Lung (tissue), 11 donors: ENCODE measurements at regions not wholly inside any gene's neighbourhood (a gene's known extent, or its start where the extent isn't known, plus 50 kb on each side); places are given as distances from the start of the nearest gene placed in this dataset.
A peak's percentile ranks its signal among the peaks of the same experiment; 100 is the strongest.

Experiments
- ATAC-seq: fragments of 200-7000 bp; cut with Tn5 transposase; one replicate; pipeline ENCODE4 v1.9.1; 2020; ENCODE audit warnings: moderate number of reproducible peaks; ENCODE audit not compliant: insufficient read depth, low FRiP score
- DNase-seq, 3 donors: peaks; one replicate each; pipeline ENCODE4 v3.0.0-alpha.2; 2013 to 2017
- H3K27ac ChIP-seq, 2 donors: one replicate each; pipeline ENCODE4 v1.5.1; 2013; ENCODE audit warnings: mild to moderate bottlenecking in 2 of 2, moderate library complexity in 2 of 2, control low read depth in 1 of 2, inconsistent platforms in 1 of 2, low read depth in 1 of 2, low read length in 1 of 2
- H3K27me3 ChIP-seq, 3 donors: one replicate each; pipeline ENCODE4 v1.5.1; 2013; ENCODE audit warnings: low read length in 2 of 3; ENCODE audit not compliant: control insufficient read depth in 3 of 3, insufficient read depth in 3 of 3
- H3K36me3 ChIP-seq, 4 donors: one replicate each; pipeline ENCODE4 v1.5.1; 2013; ENCODE audit warnings: low read length in 4 of 4, mild to moderate bottlenecking in 1 of 4, moderate library complexity in 1 of 4; ENCODE audit not compliant: control insufficient read depth in 4 of 4, insufficient read depth in 4 of 4
- H3K4me1 ChIP-seq, 5 donors: one replicate each; pipeline ENCODE4 v1.5.1; 2013; ENCODE audit warnings: low read length in 5 of 5, mild to moderate bottlenecking in 2 of 5, moderate library complexity in 1 of 5; ENCODE audit not compliant: control insufficient read depth in 5 of 5, insufficient read depth in 5 of 5
- H3K4me3 ChIP-seq: one replicate; pipeline ENCODE4 v1.5.1; 2013; ENCODE audit warnings: mild to moderate bottlenecking, control low read depth, moderate library complexity
- H3K9ac ChIP-seq, 2 donors: one replicate each; pipeline ENCODE4 v1.5.1; 2013; ENCODE audit warnings: low read length in 2 of 2, control low read depth in 1 of 2; ENCODE audit not compliant: insufficient read depth in 1 of 2
- H3K9me3 ChIP-seq, 4 donors: one replicate each; pipeline ENCODE4 v1.5.1; 2013; ENCODE audit warnings: low read length in 3 of 4, mild to moderate bottlenecking in 1 of 4, moderate library complexity in 1 of 4; ENCODE audit not compliant: control insufficient read depth in 4 of 4, insufficient read depth in 3 of 4
- WGBS, 2 donors: extraction: QIAGEN DNeasy Blood & Tissue Kit; methylation state at CpG; one replicate each; pipeline ENCODE4 v1.1.7; 2013; 5-methylcytosine and 5-hydroxymethylcytosine counted together
- TF ChIP-seq, protein P1 (sequence below): IDR thresholded peaks from 2 replicates; pipeline ENCODE4 v1.5.1; 2012; ENCODE audit warnings: mild to moderate bottlenecking; ENCODE audit errors: control extremely low read depth, extremely low read depth
- donor health status: control.
- donor health status: control.
- donor health status: Bipolar disorder and iron deficiency.
- donor health status: healthy.
- donor health status: DM: yes; HTN: yes; CAD: no.

DNA sequence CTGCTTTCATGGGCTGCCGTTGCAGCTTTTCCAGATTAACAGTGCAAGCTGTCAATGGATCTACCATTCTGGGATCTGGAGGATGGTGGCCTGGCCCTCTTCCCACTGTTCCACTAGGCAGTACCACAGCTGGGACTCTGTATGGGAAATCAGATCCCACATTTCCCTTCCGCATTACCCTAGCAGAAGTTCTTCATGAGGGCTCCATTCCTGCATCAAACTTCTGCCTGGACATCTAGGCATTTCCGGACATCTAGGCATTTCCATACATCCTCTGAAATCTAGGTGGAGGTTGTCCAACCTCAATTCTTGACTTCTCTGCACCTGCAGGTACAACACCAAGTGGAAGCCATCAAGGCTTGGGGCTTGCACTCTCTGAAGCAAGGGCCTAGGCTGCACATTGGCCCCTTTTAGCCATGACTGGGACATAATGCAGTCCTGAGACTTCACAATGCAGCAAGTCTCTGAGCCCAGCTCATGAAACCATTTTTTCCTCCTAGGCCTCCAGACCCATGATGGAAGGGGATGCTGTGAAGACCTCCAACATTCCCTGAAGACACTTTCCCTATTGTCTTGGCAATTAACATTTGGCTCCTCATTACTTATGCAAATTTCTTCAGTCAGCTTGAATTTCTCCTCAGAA, 863.3 kb downstream of the C12orf50 start:
- 92 to 95% methylated on average over 3 of the region's 3 CpGs for WGBS, 2 donors
- no peak overlapping the region for H3K27ac ChIP-seq
- DNase-seq (no peak), ATAC-seq (no peak)
- TF ChIP-seq, protein P1, sequence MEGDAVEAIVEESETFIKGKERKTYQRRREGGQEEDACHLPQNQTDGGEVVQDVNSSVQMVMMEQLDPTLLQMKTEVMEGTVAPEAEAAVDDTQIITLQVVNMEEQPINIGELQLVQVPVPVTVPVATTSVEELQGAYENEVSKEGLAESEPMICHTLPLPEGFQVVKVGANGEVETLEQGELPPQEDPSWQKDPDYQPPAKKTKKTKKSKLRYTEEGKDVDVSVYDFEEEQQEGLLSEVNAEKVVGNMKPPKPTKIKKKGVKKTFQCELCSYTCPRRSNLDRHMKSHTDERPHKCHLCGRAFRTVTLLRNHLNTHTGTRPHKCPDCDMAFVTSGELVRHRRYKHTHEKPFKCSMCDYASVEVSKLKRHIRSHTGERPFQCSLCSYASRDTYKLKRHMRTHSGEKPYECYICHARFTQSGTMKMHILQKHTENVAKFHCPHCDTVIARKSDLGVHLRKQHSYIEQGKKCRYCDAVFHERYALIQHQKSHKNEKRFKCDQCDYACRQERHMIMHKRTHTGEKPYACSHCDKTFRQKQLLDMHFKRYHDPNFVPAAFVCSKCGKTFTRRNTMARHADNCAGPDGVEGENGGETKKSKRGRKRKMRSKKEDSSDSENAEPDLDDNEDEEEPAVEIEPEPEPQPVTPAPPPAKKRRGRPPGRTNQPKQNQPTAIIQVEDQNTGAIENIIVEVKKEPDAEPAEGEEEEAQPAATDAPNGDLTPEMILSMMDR, result no peak
- no peaks in the 10 kb centered on the region for H3K4me1 ChIP-seq
- H3K9me3 ChIP-seq, result peaks cover 0 to 7% (median 3%) of the 10 kb centered on the region in 4 donors
- peak overlapping the region; percentile 13 for H3K4me3 ChIP-seq
- no peaks in the 10 kb centered on the region for H3K36me3 ChIP-seq
- no peak overlapping the region for H3K9ac ChIP-seq
- no peaks in the 10 kb centered on the region for H3K27me3 ChIP-seq

DNA sequence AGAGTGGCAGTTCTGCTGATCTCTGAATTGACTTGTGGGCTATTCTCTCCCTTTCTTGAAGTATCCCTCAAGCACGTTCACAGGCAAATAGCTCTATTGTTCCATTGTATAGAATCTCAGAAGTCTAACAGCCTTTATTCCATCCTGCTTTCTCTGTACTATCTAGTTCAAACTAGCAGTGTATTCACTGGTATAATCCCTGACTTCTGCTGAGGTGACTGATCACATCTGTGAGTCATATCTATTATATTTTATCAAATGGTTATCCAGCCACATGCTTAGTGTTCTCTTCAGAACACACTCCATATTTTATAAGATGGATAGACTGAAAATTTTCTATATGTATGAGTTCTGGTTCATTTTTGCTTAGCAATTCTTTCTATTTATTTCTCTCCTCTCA, 866.1 kb downstream of the C12orf50 start:
- ATAC-seq (no peak), DNase-seq (no peak)
- no peak overlapping the region for H3K27ac ChIP-seq
- H3K27me3 ChIP-seq, result no peaks in the 10 kb centered on the region
- H3K4me1 ChIP-seq, result peaks cover 0 to 3% (median 0%) of the 10 kb centered on the region in 5 donors
- TF ChIP-seq, protein P1, result no peak
- H3K9me3 ChIP-seq, result peaks cover 0 to 7% (median 3%) of the 10 kb centered on the region in 4 donors
- WGBS, 2 donors, result 49 to 65% methylated on average over 1 of the region's 1 CpG
- H3K9ac ChIP-seq, result no peak overlapping the region
- no peaks in the 10 kb centered on the region for H3K36me3 ChIP-seq
- no peak overlapping the region for H3K4me3 ChIP-seq

DNA sequence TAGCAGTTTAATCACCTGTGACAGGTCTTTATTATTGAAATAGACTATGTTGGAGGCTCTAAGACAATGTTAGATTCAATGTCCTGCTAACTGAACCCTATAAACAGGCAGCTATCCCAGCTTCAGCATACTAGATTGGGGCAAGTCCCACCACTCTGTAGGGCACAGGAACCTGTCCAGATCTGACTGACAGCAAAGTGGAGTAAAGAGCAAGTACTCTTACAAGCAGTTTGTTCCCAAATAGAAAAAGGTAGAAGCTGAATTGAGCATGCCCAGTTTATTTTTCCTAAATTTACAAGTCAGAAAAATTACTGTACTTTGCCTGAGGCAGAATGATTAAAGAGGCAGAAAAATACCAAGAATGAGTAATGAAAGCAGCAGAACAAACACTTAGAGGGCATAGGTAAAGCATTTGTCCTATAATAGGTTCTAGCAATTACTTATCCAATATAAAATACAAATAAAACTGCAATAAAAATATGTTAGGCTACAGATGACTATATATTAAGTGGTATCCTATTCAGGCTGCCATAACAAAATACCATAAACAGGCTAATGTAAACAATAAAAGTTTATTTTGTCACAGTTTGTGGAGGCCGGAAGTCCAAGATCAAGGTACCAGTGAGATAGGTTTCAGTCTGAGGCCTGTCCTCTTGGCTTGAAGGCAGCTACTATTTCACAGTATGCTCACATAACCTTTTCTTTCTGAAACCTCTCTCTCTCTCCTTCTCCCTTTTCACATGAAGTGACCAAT, 868.2 kb downstream of the C12orf50 start:
- peaks cover 0 to 3% (median 0%) of the 10 kb centered on the region in 5 donors for H3K4me1 ChIP-seq
- no peak overlapping the region for H3K27ac ChIP-seq
- WGBS, 2 donors, result 67 to 70% methylated on average over 1 of the region's 1 CpG
- H3K4me3 ChIP-seq, result no peak overlapping the region
- H3K9ac ChIP-seq, result no peak overlapping the region
- H3K27me3 ChIP-seq, result no peaks in the 10 kb centered on the region
- TF ChIP-seq, protein P1, result no peak
- DNase-seq (no peak), ATAC-seq (no peak)
- no peaks in the 10 kb centered on the region for H3K36me3 ChIP-seq
- peaks cover 0 to 7% (median 2%) of the 10 kb centered on the region in 4 donors for H3K9me3 ChIP-seq
